DMS153 treated with DMSO at 0.1 percent for 48 hours (cell line): ENCODE measurements at regions not wholly inside any gene's neighbourhood (a gene's known extent, or its start where the extent isn't known, plus 50 kb on each side); places are given as distances from the start of the nearest gene placed in this dataset.
A peak's percentile ranks its signal among the peaks of the same experiment; 100 is the strongest.
"Not testable (repeated sequence)": the region's sequence is repeated elsewhere in the genome, so short reads cannot be mapped to it uniquely, and the experiment has no call there.

Source experiments
- DNase-seq: peaks from one replicate; lab custom pipeline; 2025; ENCODE audit not compliant: unreplicated experiment; lab: John Stamatoyannopoulos, UW

- no peak for DNase-seq
These were observed 656.5 kb upstream of the COBL start for GRCh38 chr7:51973071-51973470.

- no peak for DNase-seq
These were observed 654.5 kb upstream of the COBL start for GRCh38 chr7:51970961-51971665.

GRCh38 chr7:51968461-51968860 lies 651.9 kb upstream of the COBL start:
- no peak for DNase-seq

- no peak for DNase-seq
These were observed 648.8 kb upstream of the COBL start for GRCh38 chr7:51965454-51965853.

GRCh38 chr7:51961804-51962203 lies 645.2 kb upstream of the COBL start:
- DNase-seq = no peak

- DNase-seq = no peak
These were observed 634.2 kb upstream of the COBL start for GRCh38 chr7:51950813-51951212.

- peak; percentile 13 for DNase-seq
These were observed 633.4 kb upstream of the COBL start for GRCh38 chr7:51949726-51950644.

- no peak for DNase-seq
These were observed 614.2 kb upstream of the COBL start for GRCh38 chr7:51930834-51931233.

- DNase-seq = no peak
These were observed 613.2 kb upstream of the COBL start for GRCh38 chr7:51929818-51930217.

GRCh38 chr7:51927738-51928137 lies 611.1 kb upstream of the COBL start:
- DNase-seq = no peak

- DNase-seq = no peak
These were observed 602.0 kb upstream of the COBL start for GRCh38 chr7:51918581-51918980.

GRCh38 chr7:51901489-51901840 lies 584.9 kb upstream of the COBL start:
- DNase-seq = no peak

GRCh38 chr7:51900755-51901488 lies 584.3 kb upstream of the COBL start:
- DNase-seq = not testable (repeated sequence)

GRCh38 chr7:51899611-51900010 lies 583.0 kb upstream of the COBL start:
- no peak for DNase-seq

GRCh38 chr7:51882412-51882811 lies 565.8 kb upstream of the COBL start:
- DNase-seq = no peak

GRCh38 chr7:51881309-51881708 lies 564.7 kb upstream of the COBL start:
- no peak for DNase-seq

GRCh38 chr7:51878865-51879264 lies 562.3 kb upstream of the COBL start:
- DNase-seq = no peak

GRCh38 chr7:51869452-51869851 lies 552.8 kb upstream of the COBL start:
- no peak for DNase-seq

- DNase-seq = no peak
These were observed 550.5 kb upstream of the COBL start for GRCh38 chr7:51867117-51867516.

GRCh38 chr7:51860305-51860704 lies 543.7 kb upstream of the COBL start:
- DNase-seq = no peak

GRCh38 chr7:51850126-51850525 lies 533.5 kb upstream of the COBL start:
- DNase-seq = no peak
